Forelimb muscle (tissue), 1 donor: ENCODE measurements at regions not wholly inside any gene's neighbourhood (a gene's known extent, or its start where the extent isn't known, plus 50 kb on each side); places are given as distances from the start of the nearest gene placed in this dataset.

ENCODE experiments used
- DNase-seq: peaks from one replicate; pipeline ENCODE4 v3.0.0-alpha.2; 2013; ENCODE audit warnings: low read depth

DNA sequence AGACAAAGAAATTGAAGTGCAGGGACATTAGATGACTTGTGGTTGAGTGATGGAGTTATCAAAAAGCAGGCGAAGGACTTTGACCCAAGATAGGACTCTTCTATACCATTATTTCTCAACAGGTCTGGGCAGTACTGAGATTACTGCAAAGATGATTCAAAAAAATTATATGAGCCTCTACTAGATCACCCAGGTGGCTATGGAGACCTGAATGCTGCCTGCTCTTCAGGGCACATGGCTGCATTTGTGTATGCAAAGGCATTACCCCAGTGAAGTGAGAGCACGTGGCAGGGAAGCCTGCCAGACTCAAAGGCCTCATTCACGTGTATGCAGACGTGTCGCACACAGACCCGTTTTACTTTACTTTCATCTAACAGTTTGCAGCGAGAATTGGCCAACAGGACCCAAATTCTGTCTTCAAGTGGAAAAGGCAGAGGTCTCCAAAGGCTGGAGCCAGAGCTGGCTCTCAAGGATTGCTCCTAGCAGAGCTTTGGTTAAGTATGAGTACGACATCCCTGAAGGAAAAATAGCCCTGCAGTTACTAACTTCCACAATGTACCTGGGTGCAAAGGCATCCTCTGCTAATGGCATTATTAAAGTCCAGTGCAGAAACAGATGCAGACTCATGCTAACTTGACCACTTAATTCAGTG lies 113.8 kb upstream of the ARMC2 start:
- no peak for DNase-seq

DNA sequence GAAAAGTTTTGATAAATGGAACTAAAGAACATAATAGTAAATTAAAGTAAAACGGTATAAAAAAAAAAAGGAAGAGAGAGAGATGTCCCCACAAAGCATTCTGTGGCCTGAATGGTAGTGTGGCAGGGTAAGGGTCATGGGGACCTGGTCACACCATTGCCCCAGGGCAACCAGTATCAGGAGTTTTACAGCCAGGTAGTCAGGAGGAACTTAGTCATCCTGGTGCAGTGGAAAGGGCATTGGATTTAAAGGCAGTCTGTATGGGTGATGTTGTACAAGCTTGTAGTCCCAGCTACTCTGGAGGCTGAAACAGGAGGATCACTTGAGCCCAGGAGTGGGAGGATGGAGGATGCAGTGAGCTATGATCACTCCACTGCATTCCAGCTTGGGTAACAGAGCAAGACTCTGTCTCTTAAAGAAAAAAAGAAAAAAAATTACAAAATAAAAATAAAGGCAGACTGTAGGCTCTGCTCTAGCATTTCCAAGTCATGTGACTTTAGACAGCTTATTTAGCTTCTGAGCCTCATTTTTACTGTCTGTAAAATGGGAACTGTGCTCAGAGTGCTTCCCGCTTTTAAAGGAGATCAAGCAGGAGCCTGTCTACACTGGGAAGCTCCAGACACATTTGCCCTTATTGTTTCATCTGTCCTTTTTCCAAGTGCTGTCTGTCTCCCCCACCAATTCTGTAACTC lies 112.8 kb upstream of the ARMC2 start:
- DNase-seq: no peak

DNA sequence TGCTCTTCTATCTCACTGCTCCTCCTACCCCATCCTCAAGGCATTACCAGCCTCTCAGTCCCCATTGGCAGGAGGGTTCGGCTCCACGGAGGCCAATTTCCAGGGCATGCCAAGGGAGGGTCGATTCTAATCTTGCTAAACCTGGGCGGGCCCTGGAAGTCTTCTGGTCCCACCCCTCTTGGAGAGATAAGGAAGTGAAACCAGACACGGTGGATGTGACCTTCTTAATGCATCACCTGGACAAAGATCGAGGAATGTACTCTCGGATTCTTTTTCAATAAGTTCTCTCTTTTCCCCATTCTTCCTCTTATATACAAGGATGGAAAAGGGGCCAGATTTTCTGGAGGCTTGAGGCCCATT lies 112.2 kb upstream of the ARMC2 start:
- DNase-seq: no peak

DNA sequence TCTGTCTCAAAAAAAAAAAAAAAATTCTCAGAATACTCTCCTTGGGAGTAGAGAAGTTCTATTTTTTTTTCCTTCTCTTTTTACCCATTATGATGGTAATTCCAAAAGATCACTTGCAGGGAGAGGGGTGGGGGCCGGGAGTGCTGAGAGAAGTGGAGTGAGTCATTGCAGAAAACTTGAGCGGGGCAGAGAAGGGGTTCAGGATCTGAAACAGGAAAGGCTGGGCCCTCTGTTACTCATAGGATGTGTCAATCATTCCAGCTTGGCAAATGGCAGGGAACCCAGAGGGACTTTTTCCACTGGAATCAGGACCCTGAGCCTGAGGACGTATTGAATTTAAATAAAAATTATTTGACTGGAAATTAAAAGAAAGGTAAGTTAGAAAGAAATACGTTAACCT lies 111.4 kb upstream of the ARMC2 start:
- DNase-seq: no peak

DNA sequence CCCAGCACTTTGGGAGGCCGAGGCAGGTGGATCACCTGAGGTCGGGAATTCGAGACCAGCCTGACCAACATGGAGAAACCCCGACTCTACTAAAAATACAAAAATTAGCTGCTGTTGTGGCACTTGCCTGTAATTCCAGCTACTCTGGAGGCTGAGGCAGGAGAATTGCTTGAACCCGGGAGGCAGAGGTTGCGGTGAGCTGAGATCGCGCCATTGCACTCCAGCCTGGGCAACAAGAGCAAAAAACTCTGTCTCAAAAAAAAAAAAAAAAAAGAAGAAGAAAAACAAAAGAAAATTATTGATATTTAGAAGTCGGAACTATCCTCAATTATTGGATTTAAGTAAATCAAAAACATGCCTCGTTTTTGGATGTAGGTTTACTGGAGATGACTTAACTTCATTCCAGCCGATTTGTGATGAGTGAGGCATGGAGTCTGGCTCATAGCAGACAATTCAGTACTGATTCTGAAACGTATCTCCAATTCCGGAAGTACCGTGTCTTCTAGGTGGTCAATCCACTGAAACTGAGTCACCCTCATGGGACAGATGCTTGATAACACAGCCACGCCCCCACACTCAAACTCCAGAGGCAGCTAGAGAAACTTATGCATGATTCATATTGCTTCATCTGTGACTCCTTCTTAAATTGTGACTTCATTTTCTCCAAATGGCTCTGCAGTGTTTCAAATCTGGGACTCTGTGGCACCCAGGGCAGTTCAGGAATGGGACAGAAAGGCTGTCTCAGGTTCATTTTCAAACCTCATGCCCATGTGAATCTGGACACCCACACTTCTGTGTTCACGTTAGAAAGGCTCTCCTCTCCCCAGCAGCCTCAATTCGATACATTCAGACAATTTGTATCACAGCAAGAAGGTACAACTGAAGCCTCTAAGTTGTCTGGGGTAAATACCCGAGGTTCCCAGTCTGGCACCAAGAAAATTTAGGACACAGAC lies 110.4 kb upstream of the ARMC2 start:
- no peak for DNase-seq

DNA sequence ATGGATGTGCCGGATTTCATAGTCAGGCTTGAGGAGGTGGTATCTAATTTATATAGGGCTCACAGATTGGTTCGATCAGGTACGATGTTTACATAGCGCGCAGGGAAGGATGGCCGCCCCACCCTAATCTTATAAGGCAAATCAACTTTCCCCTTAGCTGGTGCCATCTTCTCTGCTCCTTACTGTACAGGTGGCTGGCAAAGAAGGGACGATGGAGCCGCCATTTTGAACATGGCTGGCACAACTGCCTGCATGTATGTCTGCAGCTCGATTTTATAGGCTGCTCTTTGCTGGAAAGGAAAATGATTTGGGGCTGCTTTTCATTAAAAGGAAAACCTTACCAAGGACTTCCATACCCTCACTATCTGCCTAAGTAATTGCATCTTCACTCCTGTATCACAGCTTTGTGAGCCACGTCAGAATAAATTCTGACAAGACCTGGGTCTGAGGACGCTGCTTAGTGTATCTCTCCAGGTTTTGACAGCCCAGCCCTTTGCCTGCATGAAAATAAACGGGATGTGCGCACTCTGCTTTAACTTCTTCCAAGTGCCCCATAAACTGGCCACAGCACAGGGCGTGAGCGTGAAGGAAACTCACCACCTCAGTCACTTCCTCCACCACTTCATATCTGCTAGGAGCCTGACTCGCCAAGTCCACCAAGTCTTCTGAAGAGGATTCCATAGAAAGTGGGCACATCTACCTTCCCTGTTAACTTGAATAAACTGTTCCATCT lies 109.4 kb upstream of the ARMC2 start:
- DNase-seq: no peak

DNA sequence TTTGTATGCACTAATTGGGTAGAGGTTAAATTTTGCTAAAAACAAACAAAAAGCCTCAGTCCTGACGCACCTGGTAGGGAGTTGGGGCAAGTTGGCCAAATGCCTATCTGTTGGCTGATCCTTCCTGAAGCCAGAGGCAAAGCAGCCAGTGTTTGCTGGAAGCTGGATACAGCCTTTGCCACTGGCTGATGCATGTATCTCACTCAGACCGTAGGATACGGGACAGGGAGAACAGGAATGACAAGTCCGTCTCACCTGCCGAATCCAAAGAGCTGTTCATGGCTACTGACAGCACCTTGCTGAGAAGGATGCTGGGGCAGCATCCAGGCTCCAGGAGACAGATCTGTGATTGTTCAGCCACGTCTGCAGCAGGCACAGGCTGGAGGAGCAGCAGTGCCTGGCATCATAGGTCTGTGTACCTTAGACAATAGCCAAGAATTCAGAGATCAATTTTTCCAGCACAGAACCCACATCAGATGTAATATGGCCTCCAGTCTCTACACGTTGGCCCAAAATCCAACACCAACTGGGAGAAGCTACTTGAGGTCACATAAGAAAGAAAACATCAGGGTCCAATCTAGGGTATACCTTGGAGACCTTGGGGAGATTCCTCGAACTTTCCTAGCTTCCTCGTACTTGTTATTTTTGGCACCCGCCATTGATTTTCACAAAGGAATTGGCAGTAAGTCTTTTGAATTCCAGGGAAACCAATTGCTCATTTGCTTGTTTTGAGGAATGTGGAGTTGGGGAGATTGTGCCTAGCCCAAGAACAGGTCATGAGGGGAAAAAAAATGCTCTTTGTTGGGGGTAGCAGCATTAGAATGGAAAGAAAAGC lies 108.5 kb upstream of the ARMC2 start:
- no peak for DNase-seq

DNA sequence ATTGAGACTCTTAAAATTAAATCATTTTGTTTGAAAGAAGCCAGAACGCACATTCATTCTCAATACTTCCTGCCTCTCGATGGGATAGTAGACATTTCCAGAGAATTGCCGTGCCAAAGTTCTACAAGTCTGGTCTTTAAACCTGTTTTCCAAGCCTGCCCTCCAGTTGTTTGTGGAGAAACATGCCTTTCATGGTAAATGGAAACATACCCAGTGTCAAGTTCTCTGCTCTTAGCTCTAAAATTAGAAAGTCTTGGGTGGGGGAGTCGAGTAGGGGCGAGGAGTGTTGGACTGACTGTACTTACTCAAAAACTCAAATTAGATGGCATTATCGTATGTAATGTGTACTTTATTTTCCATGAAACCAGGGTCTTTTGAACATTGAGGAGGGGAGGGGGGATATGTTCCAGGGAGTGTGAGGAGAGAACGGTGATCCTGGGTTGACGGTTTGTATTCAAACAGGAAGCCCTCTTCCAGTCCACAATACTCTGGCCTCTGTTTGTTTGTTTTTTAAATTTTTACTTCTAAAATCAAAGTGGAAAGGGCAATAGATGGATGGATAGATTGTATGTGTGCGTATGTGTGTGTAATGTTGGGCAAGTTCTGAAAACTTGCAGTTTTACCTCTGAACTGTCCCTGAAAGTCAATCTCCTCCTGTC lies 106.8 kb upstream of the ARMC2 start:
- DNase-seq: no peak

DNA sequence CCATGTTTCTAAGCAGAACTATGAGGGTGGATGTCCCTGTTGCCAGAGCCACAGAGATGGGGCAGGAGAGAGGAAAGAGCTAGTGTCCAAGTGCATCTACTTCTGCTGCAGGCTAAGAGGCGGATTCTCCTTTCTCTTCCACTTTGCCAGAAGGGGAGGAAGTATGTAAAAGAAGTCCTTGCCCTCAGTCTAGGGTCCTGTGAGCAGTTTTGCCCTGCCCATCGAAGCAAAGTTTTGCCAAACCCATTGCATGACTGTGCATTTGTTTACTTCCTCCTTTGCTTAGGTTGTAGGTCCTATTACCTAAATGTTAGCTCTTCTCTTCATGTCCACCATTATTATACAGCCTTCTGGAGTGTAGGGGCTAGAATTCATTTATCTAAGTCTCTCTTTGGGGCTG lies 106.2 kb upstream of the ARMC2 start:
- no peak for DNase-seq

DNA sequence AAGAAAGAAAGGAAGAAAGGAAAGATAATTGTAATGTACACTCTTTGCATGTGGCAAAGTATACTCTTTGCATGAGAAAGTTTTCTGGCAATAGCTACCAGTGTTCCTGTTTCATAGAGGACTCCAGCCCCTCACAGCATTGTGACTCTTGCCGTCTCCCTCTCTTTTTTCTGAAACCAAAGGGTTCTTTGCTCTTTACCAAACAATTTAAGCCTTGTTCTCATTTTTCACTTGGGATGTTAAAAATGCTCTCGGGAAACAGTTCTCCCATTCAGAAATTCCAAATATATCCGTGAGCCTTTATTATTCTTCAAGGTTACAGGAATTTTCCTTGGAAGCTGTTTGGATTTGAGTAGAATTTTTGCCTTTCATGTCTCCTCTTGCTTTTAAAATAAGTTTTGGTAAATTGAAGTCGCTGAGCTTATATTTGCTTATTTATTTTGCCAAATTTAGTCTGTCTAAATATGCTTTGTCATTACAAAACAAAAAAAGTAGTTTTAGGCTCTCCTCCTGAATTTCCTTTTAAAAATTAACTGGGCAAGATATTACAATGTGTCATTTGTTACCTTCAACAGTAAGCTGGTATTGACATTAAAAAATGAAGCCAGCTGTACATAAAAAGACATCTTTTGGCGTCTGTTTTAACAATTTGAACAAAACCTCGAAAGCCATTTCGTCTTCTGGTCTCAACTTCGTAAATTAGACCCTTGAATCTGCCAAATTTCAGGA lies 103.8 kb upstream of the ARMC2 start:
- no peak for DNase-seq

DNA sequence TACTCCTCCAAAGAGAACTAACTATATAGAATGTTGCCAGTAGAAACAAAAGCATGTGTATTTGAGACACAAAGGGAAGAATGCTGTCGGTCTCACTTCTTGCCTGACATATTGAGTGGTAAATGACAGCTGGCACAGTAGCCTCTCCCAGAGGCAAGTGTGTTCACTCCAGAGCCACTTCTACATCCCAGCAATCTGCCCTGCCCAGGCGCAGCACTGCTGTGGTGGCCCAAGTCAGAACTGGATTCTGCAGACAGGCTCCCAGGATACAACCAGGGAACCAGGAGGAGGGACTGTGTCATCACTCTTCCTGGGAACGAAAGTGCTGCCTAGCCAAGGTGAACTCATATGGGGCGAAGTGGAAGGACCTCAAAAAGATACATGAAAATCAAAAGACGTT lies 103.2 kb upstream of the ARMC2 start:
- no peak for DNase-seq

DNA sequence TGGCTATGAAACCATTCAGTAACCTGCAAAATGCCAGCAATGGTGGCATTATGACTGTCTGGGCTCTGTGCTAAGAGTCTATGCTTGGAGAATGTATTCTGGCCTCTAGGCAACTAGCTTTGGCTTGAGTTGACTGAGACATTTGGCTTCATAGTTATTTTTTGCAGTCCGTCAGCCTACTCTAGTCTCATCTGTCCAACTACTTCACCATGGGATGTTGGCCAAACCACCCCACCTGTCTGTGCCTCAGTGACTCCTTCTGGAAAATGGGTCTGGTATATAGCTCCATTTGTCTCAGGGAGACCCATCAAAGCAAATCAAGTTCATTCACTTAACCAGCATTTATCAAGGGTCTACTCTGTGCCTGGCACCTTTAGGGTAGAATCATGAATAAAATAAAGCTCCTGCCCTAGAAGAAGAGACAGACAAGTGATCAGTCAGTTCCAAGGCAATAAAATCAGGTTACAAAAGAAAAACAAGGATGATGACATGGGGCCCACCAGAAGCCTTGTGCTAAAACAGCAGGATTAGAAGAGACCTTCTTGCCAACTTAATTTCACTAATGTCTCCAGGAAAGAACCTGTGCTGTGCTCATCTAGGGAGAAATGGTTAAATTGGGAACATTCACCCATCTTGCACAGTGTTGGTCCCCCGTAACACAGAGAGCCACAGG lies 102.4 kb upstream of the ARMC2 start:
- DNase-seq: no peak

DNA sequence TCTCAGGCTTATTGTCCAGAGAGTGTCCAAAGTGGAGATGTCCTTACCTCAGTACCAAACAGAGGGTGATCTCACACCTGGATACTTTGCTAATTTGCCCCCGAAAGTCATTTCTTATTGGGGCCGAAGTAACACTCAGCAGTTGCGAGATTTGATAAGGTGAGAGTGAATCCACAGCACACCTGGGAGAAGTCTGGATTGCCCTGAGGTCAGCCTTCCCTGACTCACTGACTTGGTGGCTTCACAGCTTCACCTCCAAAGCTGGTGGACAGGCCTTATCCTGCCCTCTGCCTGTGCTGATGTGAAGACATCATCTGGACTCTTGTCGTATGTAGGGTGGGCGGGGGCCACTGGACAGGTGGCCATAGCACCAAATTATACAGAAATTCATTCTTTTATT lies 101.9 kb upstream of the ARMC2 start:
- DNase-seq: no peak

DNA sequence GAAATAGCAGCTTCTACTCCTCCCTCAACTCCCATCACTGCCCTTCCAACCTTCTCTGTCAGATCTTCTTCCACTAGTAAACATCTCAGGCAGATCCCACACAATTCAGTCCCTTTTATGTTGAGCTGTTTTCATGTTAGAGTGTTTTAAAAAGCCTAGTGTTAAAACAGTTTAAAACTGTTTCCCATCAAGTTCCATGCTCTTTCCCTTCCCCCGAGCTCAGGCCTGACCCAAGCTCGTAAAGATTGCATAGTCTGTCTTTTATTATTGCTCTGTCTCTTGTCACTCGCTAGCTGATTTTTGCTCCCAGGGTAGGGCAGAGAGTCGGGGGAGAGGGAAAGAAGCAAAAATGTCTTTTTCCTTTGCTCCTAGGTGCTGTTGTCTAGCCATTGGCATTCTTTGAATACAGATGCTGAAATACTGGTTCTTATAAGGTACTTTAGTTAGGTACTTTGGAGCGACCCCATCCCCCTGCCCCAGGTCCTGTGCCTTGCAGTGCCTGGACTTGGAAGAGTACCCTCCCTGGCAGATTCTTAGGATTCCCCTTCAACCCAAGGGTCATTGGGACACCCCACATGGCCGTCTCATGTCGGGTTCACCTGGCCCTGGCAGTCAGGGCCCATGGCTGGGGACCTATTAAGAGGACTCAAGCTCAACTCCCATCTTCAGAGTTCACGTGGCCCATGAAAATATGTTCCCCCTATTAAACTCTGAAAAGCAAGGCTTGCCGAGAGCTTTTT lies 101.2 kb upstream of the ARMC2 start:
- DNase-seq: no peak

DNA sequence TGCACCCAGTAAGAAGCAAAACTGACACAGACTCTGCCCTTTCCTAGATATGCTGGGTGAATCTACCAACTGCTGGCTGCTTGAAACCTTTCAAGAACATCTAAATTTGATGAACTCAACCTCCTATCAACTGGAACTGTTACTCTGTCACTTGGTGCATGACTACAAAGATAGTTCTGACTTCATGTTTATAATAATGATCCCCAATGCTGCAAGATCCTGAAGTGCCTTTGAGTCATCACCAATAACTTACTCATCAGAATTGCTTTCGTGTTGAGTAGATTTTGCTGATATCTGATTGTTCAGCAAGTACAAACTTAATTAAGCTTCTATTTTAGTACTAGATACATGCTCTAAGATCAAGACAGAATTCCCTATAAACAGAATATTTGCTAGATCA lies 100.2 kb upstream of the ARMC2 start:
- DNase-seq: no peak

DNA sequence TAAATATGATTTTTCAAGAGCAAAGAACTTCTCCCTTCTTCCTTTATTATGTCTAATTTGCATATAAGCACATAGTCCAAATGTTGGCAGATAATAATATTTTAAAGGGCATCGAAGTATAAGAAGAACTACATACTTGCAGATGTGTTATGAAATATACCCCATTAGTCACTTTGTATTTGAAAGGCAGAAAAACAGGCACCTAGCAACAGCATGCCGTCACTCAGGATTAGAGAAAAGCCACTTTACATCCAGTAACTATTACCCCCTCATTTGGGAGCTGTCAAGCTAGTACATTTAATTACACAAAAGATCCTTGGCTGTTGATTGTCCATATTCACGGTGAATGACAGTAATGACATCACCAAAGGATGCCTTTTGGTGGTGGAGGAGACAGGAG lies 99.3 kb upstream of the ARMC2 start:
- DNase-seq: no peak

DNA sequence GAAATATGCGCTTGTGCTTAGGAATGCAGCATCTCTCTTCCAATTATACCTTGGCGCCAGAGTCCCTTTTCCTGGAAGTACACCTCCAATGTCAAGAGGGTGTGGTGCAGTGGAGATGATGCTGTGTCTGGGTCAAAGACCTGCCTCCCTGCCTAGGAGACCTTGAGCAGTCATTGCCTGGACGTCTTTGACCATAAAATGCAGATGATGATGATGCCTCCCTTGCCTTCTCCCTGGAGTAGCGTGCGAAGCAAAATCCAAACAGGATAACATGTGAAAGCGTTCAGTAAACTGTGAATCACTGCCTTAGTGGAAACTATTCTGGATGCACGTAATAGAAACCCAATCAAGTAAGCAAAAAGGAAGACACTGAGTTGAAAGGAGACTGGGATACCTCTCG lies 97.4 kb upstream of the ARMC2 start:
- no peak for DNase-seq

DNA sequence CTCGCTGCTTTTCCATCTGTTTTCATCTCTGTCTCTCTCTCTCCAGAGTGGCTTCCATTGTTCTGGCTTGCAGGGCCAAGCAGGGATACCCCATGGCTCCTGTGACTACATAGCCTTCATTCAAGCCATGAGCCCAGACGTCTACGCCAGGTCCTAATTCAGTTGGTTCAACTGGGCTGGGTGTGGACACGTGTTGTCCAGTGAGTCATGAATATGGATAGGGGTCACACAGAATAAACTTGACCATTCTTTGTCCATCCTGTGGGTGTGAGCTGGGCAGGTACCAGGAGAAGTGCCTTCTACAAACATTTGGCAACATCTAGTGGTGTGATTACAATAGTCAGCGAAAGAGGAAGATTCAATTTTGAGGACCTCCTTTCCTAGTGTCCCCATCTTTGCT lies 96.9 kb upstream of the ARMC2 start:
- no peak for DNase-seq
